Lung (tissue), 11 donors: ENCODE measurements at regions not wholly inside any gene's neighbourhood (a gene's known extent, or its start where the extent isn't known, plus 50 kb on each side); places are given as distances from the start of the nearest gene placed in this dataset.

Experiments used
- ATAC-seq: fragments of 200-7000 bp; cut with Tn5 transposase; one replicate; pipeline ENCODE4 v1.9.1; 2020; ENCODE audit warnings: moderate number of reproducible peaks; ENCODE audit not compliant: insufficient read depth, low FRiP score
- DNase-seq, 3 donors: peaks; one replicate each; pipeline ENCODE4 v3.0.0-alpha.2; 2013 to 2017
- H3K27ac ChIP-seq, 2 donors: one replicate each; pipeline ENCODE4 v1.5.1; 2013; ENCODE audit warnings: mild to moderate bottlenecking in 2 of 2, moderate library complexity in 2 of 2, control low read depth in 1 of 2, inconsistent platforms in 1 of 2, low read depth in 1 of 2, low read length in 1 of 2
- H3K27me3 ChIP-seq, 3 donors: one replicate each; pipeline ENCODE4 v1.5.1; 2013; ENCODE audit warnings: low read length in 2 of 3; ENCODE audit not compliant: control insufficient read depth in 3 of 3, insufficient read depth in 3 of 3
- H3K36me3 ChIP-seq, 4 donors: one replicate each; pipeline ENCODE4 v1.5.1; 2013; ENCODE audit warnings: low read length in 4 of 4, mild to moderate bottlenecking in 1 of 4, moderate library complexity in 1 of 4; ENCODE audit not compliant: control insufficient read depth in 4 of 4, insufficient read depth in 4 of 4
- H3K4me1 ChIP-seq, 5 donors: one replicate each; pipeline ENCODE4 v1.5.1; 2013; ENCODE audit warnings: low read length in 5 of 5, mild to moderate bottlenecking in 2 of 5, moderate library complexity in 1 of 5; ENCODE audit not compliant: control insufficient read depth in 5 of 5, insufficient read depth in 5 of 5
- H3K4me3 ChIP-seq: one replicate; pipeline ENCODE4 v1.5.1; 2013; ENCODE audit warnings: mild to moderate bottlenecking, control low read depth, moderate library complexity
- H3K9ac ChIP-seq, 2 donors: one replicate each; pipeline ENCODE4 v1.5.1; 2013; ENCODE audit warnings: low read length in 2 of 2, control low read depth in 1 of 2; ENCODE audit not compliant: insufficient read depth in 1 of 2
- H3K9me3 ChIP-seq, 4 donors: one replicate each; pipeline ENCODE4 v1.5.1; 2013; ENCODE audit warnings: low read length in 3 of 4, mild to moderate bottlenecking in 1 of 4, moderate library complexity in 1 of 4; ENCODE audit not compliant: control insufficient read depth in 4 of 4, insufficient read depth in 3 of 4
- CTCF ChIP-seq: IDR thresholded peaks from 2 replicates; pipeline ENCODE4 v1.5.1; 2012; ENCODE audit warnings: mild to moderate bottlenecking; ENCODE audit errors: control extremely low read depth, extremely low read depth
- WGBS, 2 donors: extraction: QIAGEN DNeasy Blood & Tissue Kit; methylation state at CpG; one replicate each; pipeline ENCODE4 v1.1.7; 2013; 5-methylcytosine and 5-hydroxymethylcytosine counted together
- donor health status: control.
- donor health status: control.
- donor health status: Bipolar disorder and iron deficiency.
- donor health status: healthy.
- donor health status: DM: yes; HTN: yes; CAD: no.

GRCh38 chr4:54359919-54360650 is 131.0 kb downstream of the PDGFRA start:
- Histone ChIP-seq H3K9ac (no peak overlapping the region), H3K4me1 (peaks cover 0 to 3% (median 0%) of the 10 kb centered on the region in 5 donors), H3K4me3 (no peak overlapping the region), H3K27ac (no peak overlapping the region), H3K27me3 (no peaks in the 10 kb centered on the region), H3K9me3 (peaks cover 0 to 3% (median 0%) of the 10 kb centered on the region in 4 donors), H3K36me3 (no peaks in the 10 kb centered on the region)
- TF ChIP-seq CTCF: no peak
- DNase-seq (no peak), ATAC-seq (no peak)
- WGBS, 2 donors: 67 to 71% methylated on average over 5 of the region's 5 CpGs

GRCh38 chr4:54363037-54363436 is 133.9 kb downstream of the PDGFRA start:
- no peak overlapping the region for H3K9ac ChIP-seq
- no peak for TF ChIP-seq CTCF
- no peak for ATAC-seq
- H3K4me3 ChIP-seq: no peak overlapping the region
- H3K27me3 ChIP-seq: no peaks in the 10 kb centered on the region
- H3K36me3 ChIP-seq: no peaks in the 10 kb centered on the region
- peaks cover 0 to 2% (median 0%) of the 10 kb centered on the region in 4 donors for H3K9me3 ChIP-seq
- DNase-seq: no peak
- H3K4me1 ChIP-seq: peaks cover 0 to 3% (median 3%) of the 10 kb centered on the region in 5 donors
- no peak overlapping the region for H3K27ac ChIP-seq
- WGBS, 2 donors: 81 to 86% methylated on average over 8 of the region's 8 CpGs

- WGBS, 2 donors: 85 to 86% methylated on average over 3 of the region's 3 CpGs
- DNase-seq (peak in 1 of 3 donors; percentile 10), ATAC-seq (no peak)
- Histone ChIP-seq H3K9ac (no peak overlapping the region), H3K4me3 (no peak overlapping the region), H3K9me3 (peaks cover 0 to 2% (median 0%) of the 10 kb centered on the region in 4 donors), H3K27me3 (no peaks in the 10 kb centered on the region), H3K27ac (no peak overlapping the region), H3K36me3 (no peaks in the 10 kb centered on the region), H3K4me1 (peaks cover 0 to 10% (median 6%) of the 10 kb centered on the region in 5 donors)
- no peak for TF ChIP-seq CTCF
Measured at GRCh38 chr4:54365691-54366090, 136.6 kb downstream of the PDGFRA start.
